ENCODE measurements at regions not wholly inside any gene's neighbourhood (a gene's known extent, or its start where the extent isn't known, plus 50 kb on each side); places are given as distances from the start of the nearest gene placed in this dataset.

DNA sequence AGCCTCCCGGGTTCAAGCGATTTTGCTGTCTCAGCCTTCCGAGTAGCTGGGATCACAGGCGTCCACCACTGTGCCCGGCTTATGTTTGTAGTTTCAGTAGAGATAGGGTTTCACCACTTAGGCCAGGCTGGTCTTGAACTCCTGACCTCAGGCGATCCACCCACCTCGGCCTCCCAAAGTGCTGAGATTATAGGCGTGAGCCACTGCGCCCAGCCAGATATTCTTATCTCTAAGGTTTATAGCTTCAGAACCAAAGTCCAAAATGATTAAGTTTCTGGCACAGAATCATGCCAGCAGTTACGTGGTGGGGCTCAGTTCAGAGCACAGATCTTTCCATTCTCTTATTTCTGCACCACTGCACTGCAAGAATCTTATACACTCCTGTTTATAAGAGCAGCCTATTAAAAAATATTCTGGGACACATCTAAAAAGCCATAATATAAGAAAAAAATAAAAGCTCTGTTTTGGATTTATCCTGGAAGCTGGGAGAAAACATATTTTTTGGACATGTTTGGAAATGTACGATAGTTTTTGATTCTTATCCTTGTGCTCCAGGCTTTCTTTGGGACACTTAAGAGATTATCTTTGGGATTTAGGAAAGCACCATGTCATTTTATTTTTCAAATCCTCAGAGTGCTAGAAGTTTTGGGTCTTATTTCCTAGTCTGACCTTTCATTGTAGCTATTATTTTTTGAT is 129.6 kb downstream of the LMNTD1 start:
- no peak for TF ChIP-seq POLR2A (IDR thresholded peaks at IDR 0.05)
- TF ChIP-seq, protein P1, sequence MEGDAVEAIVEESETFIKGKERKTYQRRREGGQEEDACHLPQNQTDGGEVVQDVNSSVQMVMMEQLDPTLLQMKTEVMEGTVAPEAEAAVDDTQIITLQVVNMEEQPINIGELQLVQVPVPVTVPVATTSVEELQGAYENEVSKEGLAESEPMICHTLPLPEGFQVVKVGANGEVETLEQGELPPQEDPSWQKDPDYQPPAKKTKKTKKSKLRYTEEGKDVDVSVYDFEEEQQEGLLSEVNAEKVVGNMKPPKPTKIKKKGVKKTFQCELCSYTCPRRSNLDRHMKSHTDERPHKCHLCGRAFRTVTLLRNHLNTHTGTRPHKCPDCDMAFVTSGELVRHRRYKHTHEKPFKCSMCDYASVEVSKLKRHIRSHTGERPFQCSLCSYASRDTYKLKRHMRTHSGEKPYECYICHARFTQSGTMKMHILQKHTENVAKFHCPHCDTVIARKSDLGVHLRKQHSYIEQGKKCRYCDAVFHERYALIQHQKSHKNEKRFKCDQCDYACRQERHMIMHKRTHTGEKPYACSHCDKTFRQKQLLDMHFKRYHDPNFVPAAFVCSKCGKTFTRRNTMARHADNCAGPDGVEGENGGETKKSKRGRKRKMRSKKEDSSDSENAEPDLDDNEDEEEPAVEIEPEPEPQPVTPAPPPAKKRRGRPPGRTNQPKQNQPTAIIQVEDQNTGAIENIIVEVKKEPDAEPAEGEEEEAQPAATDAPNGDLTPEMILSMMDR (IDR thresholded peaks at IDR 0.05), result no peak
